ENCODE measurements at regions not wholly inside any gene's neighbourhood (a gene's known extent, or its start where the extent isn't known, plus 50 kb on each side); places are given as distances from the start of the nearest gene placed in this dataset.

- TF ChIP-seq CTCF (IDR thresholded peaks at IDR 0.05; ENCODE audit: insufficient read depth, low read length, poor library complexity, severe bottlenecking) (no peak), EZH2phosphoT487 (conservative IDR thresholded peaks at IDR 0.05; ENCODE audit: low read length) (no peak)
Measured at GRCh38 chr3:159830523-159831154, 158.0 kb upstream of the IL12A start.

Data from SU-DHL-6 (cell line).